CD14-positive monocyte (primary cell): ENCODE measurements at regions not wholly inside any gene's neighbourhood (a gene's known extent, or its start where the extent isn't known, plus 50 kb on each side); places are given as distances from the start of the nearest gene placed in this dataset.

ENCODE experiments used
- DNase-seq, 3 donors: peaks; one replicate each; pipeline ENCODE4 v3.0.0-alpha.2; 2011 to 2022
- H2AFZ ChIP-seq: 2 replicates; pipeline ENCODE4 v1.6.0; 2012; ENCODE audit warnings: mild to moderate bottlenecking, low read depth, low read length, inconsistent platforms; ENCODE audit not compliant: insufficient read depth, poor library complexity, severe bottlenecking
- H3K27ac ChIP-seq, 2 donors: 1 replicate in 1 of 2; 2 replicates in 1 of 2; pipeline ENCODE4 v1.5.1; 2012 to 2013; ENCODE audit warnings: low read length in 2 of 2, control low read depth in 1 of 2, inconsistent platforms in 1 of 2, low read depth in 1 of 2, mild to moderate bottlenecking in 1 of 2
- H3K27me3 ChIP-seq, 2 donors: one replicate each; pipeline versions ENCODE4 v1.6.0 to v1.6.1; 2011 to 2013; ENCODE audit warnings: low read length in 2 of 2; ENCODE audit not compliant: control insufficient read depth in 2 of 2, insufficient read depth in 2 of 2
- H3K36me3 ChIP-seq, 2 donors: replicated peaks in 1 of 2; 1 replicate in 1 of 2; 2 replicates in 1 of 2; pipeline versions ENCODE4 v1.5.1 to v1.6.1; 2012 to 2013; ENCODE audit warnings: low read length in 2 of 2, control low read depth in 1 of 2, inconsistent platforms in 1 of 2, mild to moderate bottlenecking in 1 of 2; ENCODE audit not compliant: insufficient read depth in 2 of 2, control insufficient read depth in 1 of 2
- H3K4me1 ChIP-seq, 2 donors: 1 replicate in 1 of 2; 2 replicates in 1 of 2; pipeline versions ENCODE4 v1.5.1 to v1.6.1; 2012 to 2013; ENCODE audit warnings: low read length in 2 of 2, control low read depth in 1 of 2, inconsistent platforms in 1 of 2, mild to moderate bottlenecking in 1 of 2, moderate library complexity in 1 of 2; ENCODE audit not compliant: insufficient read depth in 2 of 2, control insufficient read depth in 1 of 2
- H3K4me2 ChIP-seq: replicated peaks from 2 replicates; pipeline ENCODE3; 2012; ENCODE audit warnings: low read length, moderate library complexity, mild to moderate bottlenecking; ENCODE audit not compliant: poor library complexity, severe bottlenecking; ENCODE audit errors: extremely low read depth
- H3K4me3 ChIP-seq, 3 experiments: fragments of 200-600 bp in 1 of 3; sonication (generic) in 1 of 3; replicated peaks in 1 of 3; 1 replicate in 2 of 3; 2 replicates in 1 of 3; pipeline ENCODE4 v1.5.1; 2011 to 2013; ENCODE audit warnings: low read length in 3 of 3, mild to moderate bottlenecking in 3 of 3, control low read depth in 2 of 3, low read depth in 2 of 3, inconsistent platforms in 1 of 3, moderate library complexity in 1 of 3
- H3K79me2 ChIP-seq: 2 replicates; pipeline ENCODE4 v1.6.0; 2012; ENCODE audit warnings: mild to moderate bottlenecking, control low read depth, inconsistent platforms, low read length, moderate library complexity; ENCODE audit not compliant: insufficient read depth
- H3K9ac ChIP-seq: 2 replicates; pipeline ENCODE4 v1.6.0; 2017; ENCODE audit warnings: low read length, mild to moderate bottlenecking; ENCODE audit not compliant: insufficient read depth, poor library complexity, severe bottlenecking
- H3K9me3 ChIP-seq, 2 donors: replicated peaks in 1 of 2; 1 replicate in 1 of 2; 2 replicates in 1 of 2; pipeline versions ENCODE4 v1.5.1 to v1.6.1; 2012 to 2013; ENCODE audit warnings: low read length in 2 of 2, control low read depth in 1 of 2; ENCODE audit not compliant: control insufficient read depth in 1 of 2, insufficient read depth in 1 of 2
- H4K20me1 ChIP-seq: 2 replicates; pipeline ENCODE4 v1.6.0; 2012; ENCODE audit warnings: mild to moderate bottlenecking, low read length, control low read depth, moderate library complexity; ENCODE audit not compliant: insufficient read depth
- H3K27ac Mint-ChIP-seq, 7 donors: one replicate each; pipeline ENCODE4 v1.8.0; 2020; ENCODE audit warnings: mild to moderate bottlenecking in 7 of 7, mixed read lengths in 7 of 7, moderate library complexity in 6 of 7, inconsistent platforms in 2 of 7
- H3K27me3 Mint-ChIP-seq, 3 donors: one replicate each; pipeline ENCODE4 v1.8.0; 2021 to 2022; ENCODE audit warnings: low read depth in 3 of 3, mild to moderate bottlenecking in 3 of 3, mixed read lengths in 3 of 3, moderate library complexity in 3 of 3, inconsistent platforms in 1 of 3
- H3K36me3 Mint-ChIP-seq, 2 donors: one replicate each; pipeline ENCODE4 v1.8.0; 2020; ENCODE audit warnings: mixed read lengths in 2 of 2, inconsistent platforms in 1 of 2, mild to moderate bottlenecking in 1 of 2
- H3K4me1 Mint-ChIP-seq: one replicate; pipeline ENCODE4 v1.8.0; 2020; ENCODE audit warnings: mild to moderate bottlenecking, mixed read lengths
- H3K4me3 Mint-ChIP-seq, 2 donors: one replicate each; pipeline ENCODE4 v1.8.0; 2020; ENCODE audit warnings: mild to moderate bottlenecking in 2 of 2, mixed read lengths in 2 of 2, moderate library complexity in 1 of 2
- H3K9me3 Mint-ChIP-seq, 7 donors: one replicate each; pipeline ENCODE4 v1.8.0; 2020 to 2022; ENCODE audit warnings: mixed read lengths in 7 of 7, mild to moderate bottlenecking in 6 of 7, moderate library complexity in 6 of 7, inconsistent platforms in 2 of 7
- CTCF ChIP-seq: fragments of 200-600 bp; IDR thresholded peaks from one replicate; pipeline ENCODE4 v1.8.0; 2022; ENCODE audit warnings: antibody characterized with exemption, mild to moderate bottlenecking
- WGBS: methylation state at CpG from one replicate; pipeline ENCODE4 v1.1.5; 2013; ENCODE audit warnings: missing lambda C conversion rate; ENCODE audit not compliant: insufficient coverage; 5-methylcytosine and 5-hydroxymethylcytosine counted together
- intact Hi-C, 2 donors: fragments of 100-400 bp; cut with micrococcal nuclease; formaldehyde crosslinking; loops; one replicate each; pipeline versions ENCODE4 v1.15.0 to v1.15.1; 2023

GRCh38 chr4:14023896-14024295, 396.4 kb upstream of the BOD1L1 start:
- Mint-ChIP-seq H3K4me3 (no peak overlapping the region), H3K4me1 (peaks cover 4% of the 10 kb centered on the region), H3K36me3 (no peaks in the 10 kb centered on the region), H3K27ac (no peak overlapping the region), H3K9me3 (peaks cover 0 to 3% (median 2%) of the 10 kb centered on the region in 7 donors), H3K27me3 (peaks cover 0 to 3% (median 1%) of the 10 kb centered on the region in 3 donors)
- intact Hi-C loops = no loop called here
- Histone ChIP-seq H3K27me3 (no peaks in the 10 kb centered on the region), H3K4me2 (no peak overlapping the region), H2AFZ (no peak overlapping the region), H3K36me3 (no peaks in the 10 kb centered on the region), H3K79me2 (no peaks in the 10 kb centered on the region), H3K4me1 (no peaks in the 10 kb centered on the region), H3K9ac (no peak overlapping the region), H4K20me1 (no peaks in the 10 kb centered on the region), H3K9me3 (no peaks in the 10 kb centered on the region), H3K4me3 (no peak overlapping the region), H3K27ac (no peak overlapping the region)
- no peak for DNase-seq
- TF ChIP-seq CTCF = no peak
- WGBS = no CpG with 5 or more reads among the region's 1 CpG

GRCh38 chr4:14025111-14025510, 397.6 kb upstream of the BOD1L1 start:
- Histone ChIP-seq H3K9ac (no peak overlapping the region), H3K36me3 (no peaks in the 10 kb centered on the region), H3K4me3 (no peak overlapping the region), H3K4me2 (no peak overlapping the region), H3K9me3 (no peaks in the 10 kb centered on the region), H2AFZ (no peak overlapping the region), H3K27ac (no peak overlapping the region), H3K79me2 (no peaks in the 10 kb centered on the region), H3K27me3 (no peaks in the 10 kb centered on the region), H3K4me1 (no peaks in the 10 kb centered on the region), H4K20me1 (no peaks in the 10 kb centered on the region)
- intact Hi-C loops = no loop called here
- WGBS = 100% methylated on average over 2 of the region's 5 CpGs
- Mint-ChIP-seq H3K36me3 (no peaks in the 10 kb centered on the region), H3K9me3 (peaks cover 0 to 2% (median 0%) of the 10 kb centered on the region in 7 donors), H3K4me1 (peaks cover 4% of the 10 kb centered on the region), H3K27me3 (peaks cover 0 to 3% (median 1%) of the 10 kb centered on the region in 3 donors), H3K4me3 (no peak overlapping the region), H3K27ac (no peak overlapping the region)
- no peak for TF ChIP-seq CTCF
- no peak for DNase-seq
